Omental fat pad (tissue), 3 donors: ENCODE measurements at regions not wholly inside any gene's neighbourhood (a gene's known extent, or its start where the extent isn't known, plus 50 kb on each side); places are given as distances from the start of the nearest gene placed in this dataset.

Experiments
- ATAC-seq: fragments of 150-250 bp; one replicate; pipeline ENCODE4 v1.9.1; 2016; ENCODE audit warnings: mild to moderate bottlenecking, moderate library complexity; ENCODE audit not compliant: low FRiP score
- DNase-seq: peaks from one replicate; pipeline ENCODE4 v3.0.0-alpha.2; 2019; ENCODE audit warnings: low spot score
- CTCF ChIP-seq, 3 donors: fragments of 450-650 bp; IDR thresholded peaks; one replicate each; pipeline ENCODE4 v1.5.1; 2016 to 2017; ENCODE audit warnings: antibody characterized with exemption in 3 of 3, mild to moderate bottlenecking in 3 of 3, moderate library complexity in 2 of 3

- no peak for ATAC-seq
- no peak for DNase-seq
- no peak for TF ChIP-seq CTCF (IDR thresholded peaks at IDR 0.05)
Observed at GRCh38 chr16:65975049-65975708, 391.3 kb upstream of the CDH5 start.

- DNase-seq (no peak), ATAC-seq (no peak)
- TF ChIP-seq CTCF (IDR thresholded peaks at IDR 0.05): no peak
Observed at GRCh38 chr16:65967376-65967775, 399.1 kb upstream of the CDH5 start.

- TF ChIP-seq CTCF (IDR thresholded peaks at IDR 0.05): no peak
- ATAC-seq: no peak
- no peak for DNase-seq
Observed at GRCh38 chr16:65965628-65966027, 400.9 kb upstream of the CDH5 start.

DNA sequence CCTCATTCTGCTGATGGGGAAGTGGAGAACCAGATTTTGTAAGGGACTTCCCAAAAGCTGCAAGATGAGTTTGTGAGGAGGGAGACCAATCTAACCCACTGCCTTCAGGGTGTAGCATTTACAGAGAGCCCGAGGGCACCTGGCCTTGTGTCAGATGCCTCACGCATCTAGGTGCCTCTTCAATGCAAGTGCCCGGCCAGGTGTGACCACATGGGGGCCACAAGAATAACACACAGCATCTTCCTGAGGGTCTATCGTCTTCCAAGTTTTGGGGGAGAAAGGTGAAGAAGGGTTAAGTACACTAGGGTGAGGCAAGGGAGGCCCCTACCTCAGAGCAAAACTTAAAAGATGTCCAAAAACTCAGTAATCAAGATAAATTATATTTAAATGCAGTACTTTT lies 401.7 kb upstream of the CDH5 start:
- DNase-seq (no peak), ATAC-seq (no peak)
- TF ChIP-seq CTCF (IDR thresholded peaks at IDR 0.05): no peak

GRCh38 chr16:65961476-65962143 lies 404.9 kb upstream of the CDH5 start:
- ATAC-seq: no peak
- no peak for DNase-seq
- TF ChIP-seq CTCF (IDR thresholded peaks at IDR 0.05): no peak

- ATAC-seq (no peak), DNase-seq (no peak)
- no peak for TF ChIP-seq CTCF (IDR thresholded peaks at IDR 0.05)
Observed at GRCh38 chr16:65959983-65960382, 406.5 kb upstream of the CDH5 start.

GRCh38 chr16:65958086-65958485 lies 408.4 kb upstream of the CDH5 start:
- no peak for DNase-seq
- no peak for TF ChIP-seq CTCF (IDR thresholded peaks at IDR 0.05)
- ATAC-seq: no peak
